ENCODE measurements at regions not wholly inside any gene's neighbourhood (a gene's known extent, or its start where the extent isn't known, plus 50 kb on each side); places are given as distances from the start of the nearest gene placed in this dataset.

GRCh38 chr16:86909359-86910160 lies 331.2 kb downstream of the FOXL1 start:
- no peak for DNase-seq (ENCODE audit: low read depth in 3 of 3)

DNA sequence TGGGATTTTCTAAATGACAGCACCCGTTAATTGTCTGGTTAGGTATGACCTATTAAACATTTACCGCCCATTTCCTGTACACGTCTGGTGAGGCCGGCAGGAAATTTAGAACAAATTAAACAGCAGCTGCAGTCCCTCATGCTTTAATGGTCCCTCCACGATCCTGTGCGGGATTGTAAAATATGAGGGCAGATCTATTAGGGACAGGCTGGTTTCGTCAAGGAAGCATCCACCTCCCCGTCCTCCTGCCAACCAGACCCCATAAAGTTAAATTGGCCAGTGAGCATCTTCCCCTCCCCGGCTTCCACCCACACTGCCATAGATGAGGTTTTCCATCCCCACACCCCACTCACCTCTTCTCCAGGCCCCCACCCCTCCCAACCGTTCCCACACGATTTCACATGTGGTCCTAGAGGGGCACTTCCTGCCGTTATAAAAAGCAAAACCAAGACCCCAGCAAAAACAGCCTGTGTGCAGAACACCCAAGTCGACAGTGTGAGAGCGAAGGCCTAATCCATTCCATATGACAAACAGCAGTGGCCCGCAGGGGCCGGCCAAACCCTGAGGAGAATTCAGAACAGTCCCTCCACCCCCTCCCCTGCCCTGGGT lies 331.9 kb downstream of the FOXL1 start:
- no peak for DNase-seq (ENCODE audit: low read depth in 3 of 3)

GRCh38 chr16:86911437-86911958 lies 333.1 kb downstream of the FOXL1 start:
- no peak for DNase-seq (ENCODE audit: low read depth in 3 of 3)

DNA sequence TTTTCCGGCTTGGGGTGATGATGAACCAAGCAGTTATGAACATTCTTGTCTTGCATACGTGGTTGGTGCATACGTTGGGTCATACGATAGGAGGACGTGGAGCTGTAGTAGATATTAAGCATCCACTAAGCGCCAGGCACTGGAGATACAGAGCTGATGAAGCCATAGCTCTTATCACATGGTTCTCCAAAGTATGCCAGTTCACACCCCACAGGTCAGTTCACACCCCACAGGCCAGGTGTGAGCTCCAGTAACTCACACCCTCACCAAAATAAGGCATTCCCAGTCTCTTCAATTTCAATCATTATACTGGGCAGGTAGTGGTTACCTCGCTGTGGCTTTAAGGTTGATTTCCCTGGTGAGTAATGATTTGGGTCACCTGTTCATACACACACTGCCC lies 335.5 kb downstream of the FOXL1 start:
- no peak for DNase-seq (ENCODE audit: low read depth in 3 of 3)

DNA sequence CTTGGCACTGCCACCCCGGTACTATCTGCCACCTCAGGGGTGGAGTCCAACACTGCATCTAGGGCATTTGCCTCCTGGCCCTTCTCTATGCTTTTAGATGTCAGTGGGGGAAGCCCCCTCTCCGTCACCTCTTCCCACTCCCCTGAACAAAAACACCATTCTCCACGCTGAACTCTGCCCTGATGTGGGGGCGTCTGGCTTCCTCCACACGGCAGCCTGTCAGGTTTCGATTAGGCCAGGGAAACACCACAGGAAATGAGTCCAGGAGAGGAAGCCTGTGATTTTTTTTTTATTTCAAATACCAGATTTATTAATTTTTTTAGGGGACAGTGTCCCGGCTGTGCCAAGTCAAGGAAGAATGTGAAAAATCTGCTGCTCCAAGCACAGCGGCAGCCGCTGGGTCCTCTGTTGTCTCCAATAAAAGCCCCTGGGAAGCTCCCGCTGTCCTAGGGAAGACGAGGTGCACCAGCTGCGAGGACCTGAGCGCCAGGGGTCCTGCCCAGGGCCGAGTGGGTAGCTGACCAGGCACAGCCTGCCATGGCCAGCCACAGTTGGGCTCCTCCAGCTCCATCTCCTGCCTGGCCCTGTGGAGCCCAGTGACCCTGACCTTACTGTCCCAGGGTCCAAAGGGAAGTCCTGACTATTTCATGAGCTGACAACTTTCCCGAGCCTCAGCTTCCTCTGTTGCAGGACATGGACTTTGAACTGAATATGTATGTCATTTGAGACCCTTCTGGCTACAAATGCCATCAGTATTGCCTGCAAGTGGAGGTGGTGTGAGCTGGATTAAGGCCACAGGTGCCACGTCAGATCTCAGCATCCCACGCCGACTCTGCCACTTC lies 336.7 kb downstream of the FOXL1 start:
- no peak for DNase-seq (ENCODE audit: low read depth in 3 of 3)

DNA sequence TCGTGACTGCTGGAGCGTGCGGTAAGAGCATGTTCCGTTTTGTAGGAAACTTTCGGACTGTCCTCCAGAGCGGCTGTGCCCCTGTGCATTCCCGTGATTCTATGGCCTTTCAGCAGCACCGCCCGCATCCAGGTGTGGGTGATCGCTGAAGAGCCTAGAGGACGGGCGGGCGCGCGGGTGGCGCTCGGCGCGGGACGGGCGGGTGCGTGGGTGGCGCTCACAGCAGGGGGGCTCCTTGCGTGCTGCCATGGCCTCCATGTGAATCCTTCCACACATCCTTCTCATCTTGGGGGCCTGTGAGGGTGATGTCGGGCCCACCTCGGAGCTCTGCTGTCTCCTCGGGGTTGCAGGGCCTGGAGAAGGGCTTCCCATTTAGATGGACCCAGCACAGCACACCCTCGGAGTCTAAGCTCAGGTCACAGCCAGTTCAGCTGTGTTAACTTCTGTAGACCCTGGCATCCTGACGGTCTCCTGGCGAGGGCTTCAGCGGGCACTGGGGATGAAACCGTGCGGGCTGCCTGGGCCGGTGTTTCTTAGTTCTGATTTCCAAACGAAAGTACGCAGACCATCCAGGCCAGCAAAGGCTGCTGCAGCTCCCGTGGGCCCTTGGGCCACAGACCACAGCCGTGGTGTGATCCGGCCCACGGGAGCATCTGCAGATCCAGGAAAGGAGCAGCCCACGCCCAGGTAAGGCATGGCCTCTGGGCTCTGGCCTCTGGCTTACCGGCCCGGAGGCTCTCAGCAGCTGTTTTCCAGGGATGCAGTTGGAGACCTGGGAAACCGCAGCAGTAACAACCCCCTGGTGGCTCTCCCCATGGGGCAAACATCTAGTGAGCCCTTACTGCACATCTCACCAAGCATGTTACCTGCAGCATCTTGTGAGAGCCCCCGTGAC lies 339.4 kb downstream of the FOXL1 start:
- no peak for DNase-seq (ENCODE audit: low read depth in 3 of 3)

GRCh38 chr16:86918637-86919036 lies 340.3 kb downstream of the FOXL1 start:
- DNase-seq (ENCODE audit: low read depth in 3 of 3), result no peak

- DNase-seq (ENCODE audit: low read depth in 3 of 3), result no peak
These were observed 340.7 kb downstream of the FOXL1 start for GRCh38 chr16:86919078-86919477.

DNA sequence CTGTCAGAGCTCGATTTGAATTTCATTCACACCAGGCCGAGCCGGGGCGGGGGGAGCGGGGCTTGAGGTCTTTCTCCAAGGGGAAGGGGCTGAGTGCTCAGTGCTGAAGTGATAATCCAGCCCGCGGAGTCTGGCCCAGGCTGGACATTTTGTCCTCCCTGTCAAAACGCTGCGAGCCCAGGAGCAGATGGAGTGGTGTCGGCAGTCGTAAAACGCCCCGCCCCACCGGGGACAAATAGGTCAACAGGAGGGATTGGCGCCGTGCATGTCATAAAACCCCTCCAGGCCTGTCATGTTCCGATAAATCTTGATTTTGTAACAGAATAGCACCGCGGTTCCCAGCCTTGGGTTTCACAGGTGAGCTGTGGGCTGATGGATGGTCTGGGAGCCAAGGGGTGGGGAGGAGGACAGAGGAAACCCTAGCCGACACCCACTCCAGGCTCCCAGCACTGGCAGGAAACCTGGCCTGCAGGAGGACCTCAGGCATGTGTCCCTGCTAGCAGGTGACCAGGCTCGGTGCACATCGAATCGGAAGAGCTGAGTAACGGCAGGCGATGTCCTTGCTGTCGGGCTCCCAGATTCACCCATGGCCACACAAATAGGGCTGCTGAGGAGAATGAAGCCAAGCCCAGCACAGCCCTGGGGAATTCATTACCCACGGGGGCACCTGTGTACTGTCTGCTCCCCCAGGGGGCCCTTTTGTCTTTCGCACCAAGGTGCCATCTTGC lies 341.4 kb downstream of the FOXL1 start:
- DNase-seq (ENCODE audit: low read depth in 3 of 3), result no peak

DNA sequence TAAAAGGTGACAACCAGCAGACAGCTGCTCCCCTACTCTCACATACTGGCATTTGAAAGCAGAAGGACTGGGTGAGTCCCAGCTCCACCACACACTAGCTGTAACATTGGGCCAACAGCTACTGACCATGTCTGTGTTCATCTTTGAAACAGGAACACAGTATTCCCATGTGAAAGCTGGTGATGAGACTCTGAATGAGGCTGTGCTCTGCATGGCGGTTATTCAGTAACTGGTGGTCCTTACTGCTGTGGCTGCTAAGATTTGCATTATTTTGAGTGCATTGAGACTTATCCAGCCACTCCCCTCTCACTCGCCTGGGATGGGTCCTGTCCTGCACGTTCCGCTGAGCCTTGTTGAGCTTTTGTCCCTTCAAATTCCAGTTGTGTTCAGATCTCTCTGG lies 342.9 kb downstream of the FOXL1 start:
- no peak for DNase-seq (ENCODE audit: low read depth in 3 of 3)

GRCh38 chr16:86922311-86922710 lies 344.0 kb downstream of the FOXL1 start:
- DNase-seq (ENCODE audit: low read depth in 3 of 3), result no peak

DNA sequence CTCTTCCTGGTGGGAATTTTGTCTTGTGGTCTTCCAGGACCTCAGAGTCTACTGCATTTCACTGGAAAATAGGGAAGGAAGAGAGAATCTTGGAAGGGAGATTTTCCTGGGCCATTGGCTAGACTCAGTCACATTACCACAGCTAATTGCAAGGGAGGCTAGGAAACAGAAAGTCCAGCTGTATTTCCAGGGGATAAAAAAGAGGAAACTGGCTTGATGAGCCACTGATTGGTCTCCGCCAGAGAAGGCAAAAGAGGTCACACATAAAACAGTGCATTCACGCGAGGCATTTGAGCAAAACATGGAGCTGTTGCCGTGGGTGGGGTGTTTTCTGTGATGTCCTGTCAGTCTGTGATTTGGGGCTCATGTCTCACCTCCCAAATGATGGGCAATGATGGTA lies 345.3 kb downstream of the FOXL1 start:
- DNase-seq (ENCODE audit: low read depth in 3 of 3), result no peak

GRCh38 chr16:86924537-86924936 lies 346.2 kb downstream of the FOXL1 start:
- DNase-seq (ENCODE audit: low read depth in 3 of 3), result no peak

- DNase-seq (ENCODE audit: low read depth in 3 of 3), result no peak
These were observed 346.9 kb downstream of the FOXL1 start for GRCh38 chr16:86925067-86925791.

- no peak for DNase-seq (ENCODE audit: low read depth in 3 of 3)
These were observed 348.1 kb downstream of the FOXL1 start for GRCh38 chr16:86926181-86927094.

- DNase-seq (ENCODE audit: low read depth in 3 of 3), result no peak
These were observed 349.4 kb downstream of the FOXL1 start for GRCh38 chr16:86927699-86928098.

- no peak for DNase-seq (ENCODE audit: low read depth in 3 of 3)
These were observed 350.2 kb downstream of the FOXL1 start for GRCh38 chr16:86928523-86929011.

DNA sequence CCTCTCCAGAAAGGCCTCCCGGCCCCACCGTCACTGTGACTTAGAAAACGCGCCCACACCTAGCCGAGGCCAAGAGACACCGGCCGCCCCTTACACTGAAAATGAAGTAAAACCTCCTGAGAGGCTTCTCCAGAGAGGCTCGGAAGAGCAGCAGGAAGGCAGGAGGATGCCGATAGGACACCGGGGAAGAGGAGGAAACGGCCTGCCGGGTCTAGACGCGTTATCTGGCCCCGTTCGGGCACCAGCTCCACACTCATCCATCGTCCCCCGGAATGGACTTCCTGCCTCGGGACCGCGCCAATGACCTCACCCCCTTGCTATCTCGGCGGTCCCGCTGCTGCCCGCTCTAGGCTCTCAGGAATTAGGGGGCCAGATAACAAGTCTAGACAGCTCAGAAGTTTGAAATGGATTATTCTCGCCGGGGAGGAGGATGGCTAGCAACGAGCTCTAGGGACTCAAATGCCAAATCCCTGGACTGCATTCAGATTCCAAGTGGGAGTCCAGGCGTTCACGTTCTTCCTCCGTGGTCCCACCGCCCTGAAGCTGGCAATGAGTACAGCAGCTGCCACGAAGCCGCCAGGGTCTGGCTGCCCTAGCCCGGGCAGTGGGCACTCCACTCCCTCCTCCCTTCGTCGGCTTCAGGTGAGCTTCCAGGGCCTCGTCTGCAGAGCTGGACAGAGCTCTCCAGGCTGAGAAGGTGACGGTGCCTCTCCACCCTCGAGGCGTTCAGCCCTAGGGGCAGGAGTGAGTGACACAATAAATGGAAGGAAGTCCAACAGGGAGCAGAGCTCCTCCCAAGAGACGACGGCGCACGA lies 350.9 kb downstream of the FOXL1 start:
- DNase-seq (ENCODE audit: low read depth in 3 of 3), result no peak
